ENCODE measurements at regions not wholly inside any gene's neighbourhood (a gene's known extent, or its start where the extent isn't known, plus 50 kb on each side); places are given as distances from the start of the nearest gene placed in this dataset.

DNA sequence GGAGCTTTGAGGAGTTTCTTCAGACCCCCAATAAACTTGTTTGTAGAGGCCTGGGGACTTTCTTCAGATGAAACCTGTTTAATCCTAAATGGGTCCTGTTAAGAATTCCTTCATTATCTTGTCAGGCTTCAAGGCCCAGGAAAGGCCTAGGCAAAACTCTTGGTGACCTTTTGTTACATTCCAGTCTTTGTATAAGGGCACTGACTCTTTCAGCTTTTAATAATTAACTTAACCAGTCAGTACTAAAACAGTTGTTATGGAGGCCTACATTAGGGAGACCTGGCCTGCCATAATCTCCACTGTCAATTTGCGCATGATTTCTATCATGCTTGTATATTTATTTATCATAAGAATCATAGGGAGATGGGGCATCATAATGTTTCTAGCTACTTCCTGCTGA, 110.2 kb downstream of the FCRL5 start:
- intact Hi-C loops (cut with micrococcal nuclease) = no loop called here

GRCh38 chr1:157439302-157439954, 112.9 kb downstream of the FCRL5 start:
- ChIA-PET CTCF (no interaction called here), POLR2A (no interaction called here), RAD21 (ENCODE audit: low non-redundant PET in 1 of 2, low total read pairs in 2 of 2, uncharacterized antibody in 2 of 2, unreplicated experiment in 2 of 2) (no interaction called here)
- BruUV-seq (replicated peaks) = no TSS peak
- DNase-seq (ENCODE audit: low read depth, low spot score) (no peak), ATAC-seq (no peak)
- Histone ChIP-seq H3K27ac (ENCODE audit: low read depth, low read length) (no peak overlapping the region), H4K20me1 (ENCODE audit: insufficient read depth) (no peaks in the 10 kb centered on the region), H3K9me2 (ENCODE audit: insufficient read depth) (no peaks in the 10 kb centered on the region), H2AFZ (ENCODE audit: low read depth, low read length, poor library complexity, severe bottlenecking) (no peak overlapping the region), H3K4me1 (ENCODE audit: control insufficient read depth in 1 of 2, insufficient read depth in 2 of 2, low read length in 2 of 2) (no peaks in the 10 kb centered on the region), H3K9ac (ENCODE audit: low read length) (no peak overlapping the region), H3K27me3 (ENCODE audit: insufficient read depth, low read length) (peaks cover 25% of the 10 kb centered on the region), H3K79me2 (ENCODE audit: insufficient read depth, low read length) (no peaks in the 10 kb centered on the region), H3K4me2 (ENCODE audit: low read length) (no peak overlapping the region), H3K36me3 (ENCODE audit: control insufficient read depth in 1 of 2, insufficient read depth in 2 of 2, low read length in 2 of 2) (no peaks in the 10 kb centered on the region), H3K4me3 (replicated peaks in 1 of 2; ENCODE audit: low read depth in 1 of 2, low read length in 2 of 2) (no peak overlapping the region), H3K9me3 (ENCODE audit: control insufficient read depth in 1 of 2, insufficient read depth in 1 of 2, low read depth in 1 of 2, low read length in 2 of 2) (no peaks in the 10 kb centered on the region)
- intact Hi-C loops (cut with micrococcal nuclease) = no loop called here
- TF ChIP-seq RAD21 (IDR thresholded peaks at IDR 0.05; ENCODE audit: low read depth) (no peak), ZFX (IDR thresholded peaks at IDR 0.05) (no peak), CBX3 (IDR thresholded peaks at IDR 0.05; ENCODE audit: low read depth) (no peak), ZBTB33 (IDR thresholded peaks at IDR 0.05; ENCODE audit: extremely low read depth, insufficient replicate concordance, low read length) (no peak), TCF7L2 (IDR thresholded peaks at IDR 0.05; ENCODE audit: borderline replicate concordance, extremely low read depth, insufficient read depth, insufficient read length) (no peak), EGR1 (IDR thresholded peaks at IDR 0.05; ENCODE audit: low read depth) (no peak), MAX (IDR thresholded peaks at IDR 0.05) (no peak), SIN3A (IDR thresholded peaks at IDR 0.05; ENCODE audit: low read depth) (no peak), EZH2 (IDR thresholded peaks at IDR 0.05) (no peak), JUND (IDR thresholded peaks at IDR 0.05) (no peak), POLR2A (IDR thresholded peaks at IDR 0.05; ENCODE audit: borderline replicate concordance, extremely low read depth, insufficient read depth, insufficient read length) (no peak), SRF (IDR thresholded peaks at IDR 0.05; ENCODE audit: low read depth) (no peak), SP1 (IDR thresholded peaks at IDR 0.05; ENCODE audit: low read depth) (no peak)

More for the DNA sequence above, 110.2 kb downstream of the FCRL5 start:
- peaks cover 2% of the 10 kb centered on the region for H3K27me3 ChIP-seq (ENCODE audit: insufficient read depth, low read length)
- no peaks in the 10 kb centered on the region for H3K9me2 ChIP-seq (ENCODE audit: insufficient read depth)
- H3K36me3 ChIP-seq (ENCODE audit: control insufficient read depth in 1 of 2, insufficient read depth in 2 of 2, low read length in 2 of 2) = no peaks in the 10 kb centered on the region
- H2AFZ ChIP-seq (ENCODE audit: low read depth, low read length, poor library complexity, severe bottlenecking) = no peak overlapping the region
- ChIA-PET CTCF (no interaction called here), POLR2A (no interaction called here), RAD21 (ENCODE audit: low non-redundant PET in 1 of 2, low total read pairs in 2 of 2, uncharacterized antibody in 2 of 2, unreplicated experiment in 2 of 2) (no interaction called here)
- BruUV-seq (replicated peaks) = no TSS peak
- H3K4me1 ChIP-seq (ENCODE audit: control insufficient read depth in 1 of 2, insufficient read depth in 2 of 2, low read length in 2 of 2) = no peaks in the 10 kb centered on the region
- no peak for DNase-seq (ENCODE audit: low read depth, low spot score)
- ATAC-seq = no peak
- no peaks in the 10 kb centered on the region for H3K9me3 ChIP-seq (ENCODE audit: control insufficient read depth in 1 of 2, insufficient read depth in 1 of 2, low read depth in 1 of 2, low read length in 2 of 2)
- no peaks in the 10 kb centered on the region for H3K79me2 ChIP-seq (ENCODE audit: insufficient read depth, low read length)
- no peaks in the 10 kb centered on the region for H4K20me1 ChIP-seq (ENCODE audit: insufficient read depth)
- H3K27ac ChIP-seq (ENCODE audit: low read depth, low read length) = no peak overlapping the region
- no peak overlapping the region for H3K4me2 ChIP-seq (ENCODE audit: low read length)
- no peak overlapping the region for H3K4me3 ChIP-seq (replicated peaks in 1 of 2; ENCODE audit: low read depth in 1 of 2, low read length in 2 of 2)
- TF ChIP-seq TCF7L2 (IDR thresholded peaks at IDR 0.05; ENCODE audit: borderline replicate concordance, extremely low read depth, insufficient read depth, insufficient read length) = no peak
- no peak overlapping the region for H3K9ac ChIP-seq (ENCODE audit: low read length)
